HG03571 (cell line): ENCODE measurements at regions not wholly inside any gene's neighbourhood (a gene's known extent, or its start where the extent isn't known, plus 50 kb on each side); places are given as distances from the start of the nearest gene placed in this dataset.
"Not testable (repeated sequence)": the region's sequence is repeated elsewhere in the genome, so short reads cannot be mapped to it uniquely, and the experiment has no call there.

Experiments used
- ATAC-seq: cut with Tn5 transposase; IDR thresholded peaks from one replicate; pipeline ENCODE4 v1.9.1; 2021; ENCODE audit not compliant: unreplicated experiment

GRCh38 chr3:195669310-195669709 is 51.5 kb upstream of the MUC20 start:
- not testable (repeated sequence) for ATAC-seq

- ATAC-seq, result not testable (repeated sequence)
These were observed 52.5 kb upstream of the MUC20 start for GRCh38 chr3:195668131-195668766.

GRCh38 chr3:195665311-195665710 is 55.5 kb upstream of the MUC20 start:
- ATAC-seq, result not testable (repeated sequence)

GRCh38 chr3:195664131-195664530 is 56.6 kb upstream of the MUC20 start:
- ATAC-seq, result not testable (repeated sequence)

- not testable (repeated sequence) for ATAC-seq
These were observed 61.6 kb upstream of the MUC20 start for GRCh38 chr3:195659136-195659533.

GRCh38 chr3:195658381-195659135 is 62.2 kb upstream of the MUC20 start:
- ATAC-seq, result peak; percentile 39

GRCh38 chr3:195657475-195658372 is 63.1 kb upstream of the MUC20 start:
- ATAC-seq, result peak; percentile 74

GRCh38 chr3:195656091-195656490 is 64.7 kb upstream of the MUC20 start:
- ATAC-seq, result not testable (repeated sequence)

GRCh38 chr3:195654746-195655145 is 66.0 kb upstream of the MUC20 start:
- ATAC-seq, result not testable (repeated sequence)

- not testable (repeated sequence) for ATAC-seq
These were observed 66.6 kb upstream of the MUC20 start for GRCh38 chr3:195654138-195654537.

GRCh38 chr3:195653641-195654040 is 67.1 kb upstream of the MUC20 start:
- ATAC-seq, result not testable (repeated sequence)

- not testable (repeated sequence) for ATAC-seq
These were observed 64.4 kb upstream of the APOD start for GRCh38 chr3:195647912-195648702.

- ATAC-seq, result not testable (repeated sequence)
These were observed 62.1 kb upstream of the APOD start for GRCh38 chr3:195645872-195646271.

GRCh38 chr3:195643245-195643644 is 59.5 kb upstream of the APOD start:
- not testable (repeated sequence) for ATAC-seq

- not testable (repeated sequence) for ATAC-seq
These were observed 58.6 kb upstream of the APOD start for GRCh38 chr3:195642311-195642710.

GRCh38 chr3:195638456-195638855 is 54.7 kb upstream of the APOD start:
- ATAC-seq, result not testable (repeated sequence)

GRCh38 chr3:195637473-195638233 is 53.9 kb upstream of the APOD start:
- not testable (repeated sequence) for ATAC-seq

- not testable (repeated sequence) for ATAC-seq
These were observed 53.3 kb upstream of the APOD start for GRCh38 chr3:195637011-195637410.

- not testable (repeated sequence) for ATAC-seq
These were observed 52.4 kb upstream of the APOD start for GRCh38 chr3:195635898-195636685.
